ENCODE measurements at regions not wholly inside any gene's neighbourhood (a gene's known extent, or its start where the extent isn't known, plus 50 kb on each side); places are given as distances from the start of the nearest gene placed in this dataset.

DNA sequence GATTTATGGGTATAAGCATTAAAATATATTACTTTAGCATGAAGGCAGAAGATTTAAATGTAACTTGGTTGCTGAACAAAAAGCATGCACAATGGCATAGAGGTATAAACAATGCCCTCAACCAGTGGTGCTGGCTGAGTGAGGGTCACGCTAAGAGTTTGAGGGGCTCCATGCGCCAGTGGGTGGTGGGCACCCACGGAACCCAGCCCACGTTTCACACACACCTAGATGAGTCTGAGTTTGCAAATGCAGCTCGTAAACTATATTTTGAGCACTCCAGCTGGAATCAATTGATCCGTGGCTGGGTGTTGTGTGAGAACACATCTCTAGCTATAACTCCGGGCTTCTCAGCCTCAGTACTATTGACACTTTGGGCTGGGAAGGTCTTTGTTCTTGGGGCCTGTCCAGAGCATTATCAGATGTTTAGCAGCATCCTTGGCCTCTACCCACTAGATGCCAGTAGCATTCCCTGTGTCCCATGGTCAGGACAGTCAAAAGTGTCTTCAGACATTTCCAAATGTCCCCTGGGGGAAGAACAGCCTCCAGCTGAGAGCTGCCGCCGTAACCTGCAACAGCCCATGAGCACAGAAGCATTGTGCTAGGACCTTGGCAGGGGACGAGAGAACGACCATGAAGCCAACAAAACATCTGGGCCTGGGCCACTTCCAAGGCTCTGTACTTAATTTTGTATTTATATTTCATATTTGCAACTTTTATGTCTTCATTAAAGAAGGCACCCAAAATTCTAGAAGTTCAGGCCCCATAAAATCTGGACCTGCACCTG is 108.1 kb upstream of the SOX1 start:
- H3K4me3 ChIP-seq, result no peak overlapping the region
- no peak for TF ChIP-seq CTCF (IDR thresholded peaks at IDR 0.05)
- H3K4me1 ChIP-seq, result no peaks in the 10 kb centered on the region
- peaks cover 0 to 4% of the 10 kb centered on the region in 2 donors for H3K9me3 ChIP-seq
- H3K27me3 ChIP-seq, result peaks cover 0 to 23% of the 10 kb centered on the region in 2 donors
- H3K27ac ChIP-seq, result no peak overlapping the region
- ATAC-seq (no peak), DNase-seq (no peak)
- H3K36me3 ChIP-seq, result no peaks in the 10 kb centered on the region
- intact Hi-C loops (cut with DNase I), result no loop called here

GRCh38 chr13:111960152-111960772 is 106.7 kb upstream of the SOX1 start:
- Histone ChIP-seq H3K27ac (no peak overlapping the region), H3K4me1 (no peaks in the 10 kb centered on the region), H3K4me3 (no peak overlapping the region), H3K9me3 (peaks cover 0 to 3% of the 10 kb centered on the region in 2 donors), H3K36me3 (no peaks in the 10 kb centered on the region), H3K27me3 (peaks cover 0 to 8% of the 10 kb centered on the region in 2 donors)
- intact Hi-C loops (cut with DNase I), result no loop called here
- TF ChIP-seq CTCF (IDR thresholded peaks at IDR 0.05), result no peak
- ATAC-seq (no peak), DNase-seq (no peak)

DNA sequence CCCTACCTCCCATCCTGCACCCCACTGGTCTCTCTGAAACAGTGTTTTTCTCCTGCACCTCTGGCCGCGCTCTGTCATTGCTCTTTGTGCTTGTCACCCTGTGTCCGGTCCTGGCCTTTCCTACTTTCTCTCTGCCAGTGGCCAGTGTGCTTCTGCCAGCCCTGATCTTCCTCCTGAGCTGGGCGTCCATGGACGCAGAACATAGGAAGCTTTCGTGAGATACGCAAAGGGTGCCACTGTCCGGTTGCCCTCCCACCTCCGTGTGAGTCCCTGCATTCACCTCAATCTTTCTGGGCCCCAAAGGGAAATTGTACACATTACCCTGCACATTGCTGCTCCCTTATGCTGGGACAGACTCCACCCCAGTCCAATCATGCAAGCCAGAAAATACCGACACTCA is 105.7 kb upstream of the SOX1 start:
- no peaks in the 10 kb centered on the region for H3K4me1 ChIP-seq
- H3K27me3 ChIP-seq, result no peaks in the 10 kb centered on the region
- intact Hi-C loops (cut with DNase I), result no loop called here
- ATAC-seq (no peak), DNase-seq (no peak)
- no peak for TF ChIP-seq CTCF (IDR thresholded peaks at IDR 0.05)
- no peak overlapping the region for H3K27ac ChIP-seq
- no peaks in the 10 kb centered on the region for H3K36me3 ChIP-seq
- H3K4me3 ChIP-seq, result no peak overlapping the region
- peaks cover 0 to 3% of the 10 kb centered on the region in 2 donors for H3K9me3 ChIP-seq

GRCh38 chr13:111961651-111962192 is 105.2 kb upstream of the SOX1 start:
- no peaks in the 10 kb centered on the region for H3K27me3 ChIP-seq
- peaks cover 0 to 3% of the 10 kb centered on the region in 2 donors for H3K9me3 ChIP-seq
- H3K36me3 ChIP-seq, result no peaks in the 10 kb centered on the region
- DNase-seq (no peak), ATAC-seq (no peak)
- H3K4me3 ChIP-seq, result no peak overlapping the region
- intact Hi-C loops (cut with DNase I), result no loop called here
- no peak overlapping the region for H3K27ac ChIP-seq
- no peak for TF ChIP-seq CTCF (IDR thresholded peaks at IDR 0.05)
- no peaks in the 10 kb centered on the region for H3K4me1 ChIP-seq

DNA sequence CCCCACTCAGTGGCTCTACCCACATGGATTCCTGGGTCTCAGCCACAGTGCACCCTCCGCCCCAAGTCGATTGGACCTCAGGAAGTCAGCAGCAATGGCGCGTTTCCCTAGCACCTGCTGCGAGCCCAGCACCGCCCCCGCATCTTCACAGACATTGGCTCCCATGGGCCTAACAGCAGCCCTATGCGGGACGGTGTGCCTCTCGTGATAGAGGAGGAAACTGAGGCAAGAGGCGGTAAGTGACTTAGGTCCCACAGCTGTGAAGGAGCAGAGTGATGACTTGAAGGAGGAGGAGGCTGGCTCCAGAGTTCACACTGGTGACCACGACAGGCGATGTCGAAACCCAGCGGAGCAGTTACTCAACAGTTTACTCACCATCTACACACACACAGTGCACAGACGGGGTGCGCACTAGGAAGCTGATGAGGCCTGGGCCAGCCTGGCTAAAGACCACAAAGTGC is 104.5 kb upstream of the SOX1 start:
- H3K27me3 ChIP-seq, result peaks cover 0 to 5% of the 10 kb centered on the region in 2 donors
- no peak overlapping the region for H3K27ac ChIP-seq
- no peak for DNase-seq
- no peak overlapping the region for H3K4me3 ChIP-seq
- peaks cover 0 to 3% of the 10 kb centered on the region in 2 donors for H3K9me3 ChIP-seq
- H3K4me1 ChIP-seq, result no peaks in the 10 kb centered on the region
- no peak for TF ChIP-seq CTCF (IDR thresholded peaks at IDR 0.05)
- no peaks in the 10 kb centered on the region for H3K36me3 ChIP-seq
- intact Hi-C loops (cut with DNase I), result no loop called here
- no peak for ATAC-seq
